GM18498 (cell line): ENCODE measurements at regions not wholly inside any gene's neighbourhood (a gene's known extent, or its start where the extent isn't known, plus 50 kb on each side); places are given as distances from the start of the nearest gene placed in this dataset.

Experiments
- ATAC-seq: cut with Tn5 transposase; IDR thresholded peaks from one replicate; pipeline ENCODE4 v1.9.1; 2021; ENCODE audit warnings: mild to moderate bottlenecking, moderate library complexity; ENCODE audit not compliant: unreplicated experiment

- no peak for ATAC-seq
Observed at GRCh38 chr12:74899031-74899829, 310.4 kb downstream of the KCNC2 start.

GRCh38 chr12:74900232-74900631, 309.4 kb downstream of the KCNC2 start:
- ATAC-seq: no peak

- no peak for ATAC-seq
Observed at GRCh38 chr12:74903522-74903921, 306.1 kb downstream of the KCNC2 start.

GRCh38 chr12:74906224-74906623, 303.4 kb downstream of the KCNC2 start:
- no peak for ATAC-seq

GRCh38 chr12:74910831-74911230, 298.8 kb downstream of the KCNC2 start:
- no peak for ATAC-seq

- ATAC-seq: no peak
Observed at GRCh38 chr12:74914378-74914777, 295.3 kb downstream of the KCNC2 start.

- no peak for ATAC-seq
Observed at GRCh38 chr12:74915718-74916117, 293.9 kb downstream of the KCNC2 start.

- no peak for ATAC-seq
Observed at GRCh38 chr12:74917743-74918142, 291.9 kb downstream of the KCNC2 start.

GRCh38 chr12:74918291-74918690, 291.3 kb downstream of the KCNC2 start:
- no peak for ATAC-seq

GRCh38 chr12:74922117-74922516, 287.5 kb downstream of the KCNC2 start:
- no peak for ATAC-seq

GRCh38 chr12:74922642-74923041, 287.0 kb downstream of the KCNC2 start:
- ATAC-seq: no peak

GRCh38 chr12:74941670-74942069, 268.0 kb downstream of the KCNC2 start:
- ATAC-seq: no peak

GRCh38 chr12:74945771-74946198, 263.9 kb downstream of the KCNC2 start:
- ATAC-seq: no peak

GRCh38 chr12:74953697-74954096, 255.9 kb downstream of the KCNC2 start:
- no peak for ATAC-seq

GRCh38 chr12:74957231-74957630, 252.4 kb downstream of the KCNC2 start:
- no peak for ATAC-seq

GRCh38 chr12:74957634-74958033, 252.0 kb downstream of the KCNC2 start:
- no peak for ATAC-seq

- ATAC-seq: no peak
Observed at GRCh38 chr12:74959657-74960056, 250.0 kb downstream of the KCNC2 start.

- ATAC-seq: no peak
Observed at GRCh38 chr12:74963304-74963703, 246.3 kb downstream of the KCNC2 start.

- ATAC-seq: no peak
Observed at GRCh38 chr12:74963867-74964331, 245.7 kb downstream of the KCNC2 start.

GRCh38 chr12:74964390-74964789, 245.2 kb downstream of the KCNC2 start:
- ATAC-seq: no peak

GRCh38 chr12:74971201-74971600, 238.4 kb downstream of the KCNC2 start:
- ATAC-seq: no peak

- ATAC-seq: no peak
Observed at GRCh38 chr12:74977832-74978481, 231.7 kb downstream of the KCNC2 start.
